Panc1 (cell line): ENCODE measurements at regions not wholly inside any gene's neighbourhood (a gene's known extent, or its start where the extent isn't known, plus 50 kb on each side); places are given as distances from the start of the nearest gene placed in this dataset.
A peak's percentile ranks its signal among the peaks of the same experiment; 100 is the strongest.

ENCODE experiments used
- ATAC-seq: fragments of 200-7000 bp; cut with Tn5 transposase; 2 replicates; pipeline ENCODE4 v1.9.1; 2020; ENCODE audit warnings: mild to moderate bottlenecking, moderate library complexity
- BruUV-seq: library from RNA; stranded (reverse); fragments of 400-500 nt; replicated peaks from 2 replicates; lab custom pipeline; 2021; lab: Mats Ljungman, UMichigan
- CTCF ChIA-PET: fragments of 300-600 bp; sonication (Branson Sonifier 250); formaldehyde crosslinking; loops from one replicate; lab custom pipeline; 2022; ENCODE audit warnings: antibody characterized with exemption; lab: Charles Lee
- POLR2A ChIA-PET: fragments of 300-600 bp; sonication (Branson Sonifier 250); formaldehyde crosslinking; loops from one replicate; lab custom pipeline; 2022; ENCODE audit warnings: antibody characterized with exemption; lab: Charles Lee
- DNase-seq: peaks from one replicate; pipeline ENCODE4 v3.0.0-alpha.2; 2010; ENCODE audit warnings: low read depth, low spot score
- H3K27ac ChIP-seq: 2 replicates; pipeline ENCODE4 v1.5.1; 2011; ENCODE audit warnings: mild to moderate bottlenecking, low read length, inconsistent platforms
- H3K27me3 ChIP-seq: fragments of 200-500 bp; sonication (Bioruptor generic); 2 replicates; pipeline ENCODE4 v1.6.0; 2014; ENCODE audit warnings: low read length, inconsistent platforms; ENCODE audit not compliant: control insufficient read depth, insufficient read depth
- H3K36me3 ChIP-seq: fragments of 200-500 bp; sonication (Bioruptor generic); 2 replicates; pipeline ENCODE4 v1.5.1; 2014; ENCODE audit warnings: inconsistent platforms, mild to moderate bottlenecking, low read length, moderate library complexity; ENCODE audit not compliant: control insufficient read depth, insufficient read depth
- H3K4me1 ChIP-seq: 2 replicates; pipeline ENCODE4 v1.5.1; 2011; ENCODE audit warnings: inconsistent platforms, mild to moderate bottlenecking, low read length, moderate library complexity; ENCODE audit not compliant: control insufficient read depth, insufficient read depth
- H3K4me3 ChIP-seq, 2 experiments: 2 replicates each; pipeline ENCODE4 v1.5.1; 2011 to 2012; ENCODE audit warnings: low read depth in 2 of 2, low read length in 2 of 2, mild to moderate bottlenecking in 2 of 2, inconsistent platforms in 1 of 2, moderate library complexity in 1 of 2
- H3K9me3 ChIP-seq: fragments of 200-500 bp; sonication (Bioruptor generic); 2 replicates; pipeline ENCODE4 v1.5.1; 2014; ENCODE audit warnings: low read depth, mild to moderate bottlenecking, inconsistent platforms, low read length, moderate library complexity; ENCODE audit not compliant: control insufficient read depth, insufficient read depth
- CTCF ChIP-seq: fragments of 450-650 bp; IDR thresholded peaks from 2 replicates; pipeline ENCODE4 v1.5.1; 2017; ENCODE audit warnings: mild to moderate bottlenecking
- POLR2AphosphoS5 ChIP-seq: IDR thresholded peaks from 2 replicates; pipeline ENCODE4 v1.6.1; 2012; ENCODE audit warnings: mild to moderate bottlenecking, low read depth, low read length, moderate library complexity
- REST ChIP-seq, 2 experiments: IDR thresholded peaks; 2 replicates each; pipeline ENCODE4 v1.6.1; 2011 to 2012; ENCODE audit warnings: low read depth in 2 of 2, control low read depth in 1 of 2, low read length in 1 of 2, mild to moderate bottlenecking in 1 of 2, moderate library complexity in 1 of 2; ENCODE audit not compliant: insufficient read depth in 1 of 2
- SIN3A ChIP-seq: IDR thresholded peaks from 2 replicates; pipeline ENCODE4 v1.6.1; 2012; ENCODE audit warnings: low read depth, mild to moderate bottlenecking, low read length, moderate library complexity, borderline replicate concordance; ENCODE audit not compliant: insufficient read depth
- TCF7L2 ChIP-seq: IDR thresholded peaks from 2 replicates; pipeline ENCODE4 v1.6.1; 2011; ENCODE audit warnings: mild to moderate bottlenecking, low read depth, low read length, inconsistent platforms
- in situ Hi-C: cut with HindIII; loops from 2 replicates; pipeline ENCODE4 v1.10.0; 2016; ENCODE audit warnings: low sequenced_read_pairs, low pct_unique_long_range_greater_than_20kb
- intact Hi-C: fragments of 100-400 bp; cut with micrococcal nuclease; formaldehyde crosslinking; loops from one replicate; pipeline ENCODE4 v1.10.0; 2022; ENCODE audit not compliant: unreplicated experiment

- Histone ChIP-seq H3K27ac (no peak overlapping the region; the same call in 1 of the 2 replicates), H3K27me3 (no peaks in the 10 kb centered on the region), H3K4me3 (no peak overlapping the region), H3K36me3 (no peaks in the 10 kb centered on the region; the same call in 1 of the 2 replicates), H3K4me1 (peaks cover 26% of the 10 kb centered on the region), H3K9me3 (no peaks in the 10 kb centered on the region)
- no TSS peak for BruUV-seq
- POLR2A ChIA-PET: no interaction called here
- CTCF ChIA-PET: no interaction called here
- intact Hi-C loops (no loop called here), in situ Hi-C loops (no loop called here)
- ATAC-seq (no peak), DNase-seq (no peak)
- TF ChIP-seq POLR2AphosphoS5 (no peak), CTCF (no peak), REST (IDR thresholded peaks at IDR 0.05; ENCODE audit: insufficient read depth in 1 of 2, low read depth in 2 of 2, low read length in 1 of 2) (no peak), TCF7L2 (no peak), SIN3A (no peak)
Observed at GRCh38 chr1:21347072-21347581, 56.9 kb upstream of the ECE1 start.

DNA sequence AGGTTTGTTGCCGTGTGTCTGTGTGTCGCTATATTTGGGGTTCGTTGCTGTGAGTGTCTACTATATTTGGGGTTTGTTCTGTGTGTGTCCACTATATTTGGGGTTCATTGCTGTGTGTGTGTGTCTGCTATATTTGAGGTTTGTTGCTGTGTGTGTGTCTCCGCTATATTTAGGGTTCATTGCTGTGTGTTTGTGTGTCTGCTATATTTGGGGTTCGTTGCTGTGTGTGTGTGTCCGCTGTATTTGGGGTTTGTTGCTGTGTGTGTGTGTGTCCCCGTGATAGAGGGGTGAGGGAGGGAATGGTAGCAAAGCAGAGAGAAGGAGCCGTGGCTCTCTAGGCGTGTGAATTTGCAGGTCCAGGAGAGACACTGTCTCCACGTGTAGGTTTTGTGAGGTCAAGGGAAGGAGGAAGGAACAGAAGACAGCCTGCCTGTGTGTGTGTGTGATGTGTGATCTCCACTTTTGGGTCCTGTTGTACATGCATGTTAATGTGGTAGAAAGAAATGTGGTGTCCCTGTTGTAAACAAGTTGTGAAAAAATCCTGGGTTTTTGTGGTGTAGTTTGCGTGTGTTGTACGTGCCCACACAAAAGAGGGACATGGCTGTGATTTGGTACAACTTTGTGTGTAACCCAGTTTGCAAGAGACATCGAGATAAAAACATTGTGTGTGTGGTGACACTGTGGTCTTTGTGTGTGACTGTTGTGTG is 56.3 kb upstream of the ECE1 start:
- H3K27ac ChIP-seq: peak overlapping the region; percentile 70
- in situ Hi-C loops: no loop called here

More for the DNA sequence above, 56.3 kb upstream of the ECE1 start:
- CTCF ChIA-PET: no interaction called here
- no TSS peak for BruUV-seq
- ATAC-seq: no peak
- Histone ChIP-seq H3K27me3 (no peaks in the 10 kb centered on the region), H3K9me3 (no peaks in the 10 kb centered on the region), H3K4me3 (peak overlapping the region; percentile 58 to 84), H3K4me1 (peaks cover 32% of the 10 kb centered on the region), H3K36me3 (no peaks in the 10 kb centered on the region; the same call in 1 of the 2 replicates)
- intact Hi-C loops: no loop called here
- DNase-seq: no peak
- POLR2A ChIA-PET: no interaction called here
- TF ChIP-seq SIN3A (no peak), REST (IDR thresholded peaks at IDR 0.05; ENCODE audit: insufficient read depth in 1 of 2, low read depth in 2 of 2, low read length in 1 of 2) (no peak), CTCF (no peak), POLR2AphosphoS5 (no peak), TCF7L2 (no peak)
